GM21447 (cell line): ENCODE measurements at regions not wholly inside any gene's neighbourhood (a gene's known extent, or its start where the extent isn't known, plus 50 kb on each side); places are given as distances from the start of the nearest gene placed in this dataset.
"Not testable (repeated sequence)": the region's sequence is repeated elsewhere in the genome, so short reads cannot be mapped to it uniquely, and the experiment has no call there.

Experiments used
- ATAC-seq: cut with Tn5 transposase; IDR thresholded peaks from one replicate; pipeline ENCODE4 v1.9.1; 2021; ENCODE audit not compliant: unreplicated experiment

DNA sequence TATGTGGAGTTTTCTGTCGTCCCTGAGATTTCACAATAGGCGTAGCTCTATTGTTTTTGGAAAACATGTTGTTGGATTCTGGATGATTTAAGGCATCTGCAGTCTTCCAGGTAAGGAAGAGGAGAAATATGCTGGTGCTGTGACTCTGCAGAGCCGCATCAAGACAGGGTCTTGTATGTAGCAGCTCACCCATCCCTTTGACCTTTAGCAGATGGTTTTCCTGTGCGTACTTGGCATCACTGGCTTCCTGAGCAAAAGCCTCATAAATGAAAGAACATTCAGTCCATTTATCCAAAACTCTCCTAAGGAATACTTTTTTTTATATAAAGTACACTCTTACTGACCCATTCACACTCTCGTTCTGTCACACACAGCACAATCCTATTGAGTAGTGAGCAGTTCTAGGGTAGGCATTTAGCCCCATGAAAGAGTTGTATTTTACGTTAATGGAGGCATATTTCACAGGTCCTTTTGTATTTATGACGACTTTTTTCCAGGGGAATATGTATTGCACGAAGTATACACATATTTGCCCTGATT is 443.9 kb downstream of the STK39 start:
- no peak for ATAC-seq

DNA sequence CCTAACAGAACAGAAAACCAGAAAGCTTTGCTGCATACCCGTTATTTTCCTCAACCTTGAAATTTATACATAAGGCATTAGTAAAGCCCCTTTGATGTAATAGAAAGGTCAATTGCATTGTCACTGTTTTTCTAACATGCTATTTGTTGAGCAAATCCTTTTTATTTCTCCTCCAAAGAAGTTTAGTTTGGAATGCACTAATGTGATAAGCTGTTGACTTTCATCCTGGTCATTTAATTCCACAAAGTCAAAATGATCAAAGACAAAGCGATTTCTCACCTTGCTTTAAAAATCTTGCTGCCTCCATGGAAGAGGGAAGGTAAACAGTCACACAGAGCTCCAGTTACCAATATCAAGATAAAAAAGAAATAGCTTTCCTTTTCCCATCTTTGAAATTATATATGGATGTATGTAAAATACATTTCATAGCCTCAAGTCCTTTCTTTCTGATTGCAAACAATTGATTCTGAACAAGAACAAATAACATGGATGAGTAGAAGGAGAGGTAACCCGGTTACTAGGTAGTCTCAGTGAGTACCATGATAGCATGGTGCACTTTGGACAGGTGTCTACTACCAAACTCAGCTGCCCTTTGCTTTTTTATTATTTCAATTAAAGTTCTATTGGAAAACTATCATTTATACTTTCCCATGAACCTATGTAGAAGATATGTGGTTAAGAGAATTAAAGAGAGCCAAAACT is 452.7 kb downstream of the STK39 start:
- ATAC-seq, result no peak

DNA sequence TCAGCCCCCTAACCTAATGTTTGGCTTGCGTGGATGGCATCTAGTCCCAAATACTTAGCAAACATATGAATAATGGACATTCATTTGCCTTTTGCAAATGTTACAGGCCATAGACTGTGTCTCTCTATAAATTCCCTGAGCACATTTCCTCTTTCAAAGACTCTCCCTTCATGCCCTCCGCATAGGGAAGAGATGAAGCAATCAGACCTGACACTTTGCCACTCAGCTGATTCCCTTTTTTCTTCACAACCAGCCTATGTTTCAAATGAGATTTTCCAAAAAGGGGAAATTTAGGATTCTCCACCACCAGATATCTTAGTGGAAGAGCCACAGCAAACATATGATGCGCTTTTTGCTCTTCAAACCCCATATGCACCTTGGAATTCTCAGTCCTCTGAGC is 453.7 kb downstream of the STK39 start:
- ATAC-seq, result no peak

DNA sequence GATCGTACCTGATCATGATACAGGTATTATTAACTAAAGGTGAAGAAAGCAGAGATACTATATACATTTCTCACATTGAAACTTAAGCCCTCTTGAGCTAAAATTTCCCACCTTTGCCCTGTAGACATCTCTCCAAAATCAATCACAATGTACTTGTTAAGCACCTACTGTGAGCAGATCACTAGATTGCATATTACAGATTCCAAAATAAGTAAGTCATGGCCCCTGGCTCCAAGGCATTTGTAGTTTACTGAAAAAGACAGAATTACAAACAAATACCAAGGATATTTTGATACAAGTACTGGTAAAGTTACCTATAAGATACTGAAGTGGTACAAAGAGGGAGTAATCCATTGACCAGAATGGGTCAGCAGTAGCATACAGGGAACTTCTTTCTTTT is 455.3 kb downstream of the STK39 start:
- no peak for ATAC-seq

DNA sequence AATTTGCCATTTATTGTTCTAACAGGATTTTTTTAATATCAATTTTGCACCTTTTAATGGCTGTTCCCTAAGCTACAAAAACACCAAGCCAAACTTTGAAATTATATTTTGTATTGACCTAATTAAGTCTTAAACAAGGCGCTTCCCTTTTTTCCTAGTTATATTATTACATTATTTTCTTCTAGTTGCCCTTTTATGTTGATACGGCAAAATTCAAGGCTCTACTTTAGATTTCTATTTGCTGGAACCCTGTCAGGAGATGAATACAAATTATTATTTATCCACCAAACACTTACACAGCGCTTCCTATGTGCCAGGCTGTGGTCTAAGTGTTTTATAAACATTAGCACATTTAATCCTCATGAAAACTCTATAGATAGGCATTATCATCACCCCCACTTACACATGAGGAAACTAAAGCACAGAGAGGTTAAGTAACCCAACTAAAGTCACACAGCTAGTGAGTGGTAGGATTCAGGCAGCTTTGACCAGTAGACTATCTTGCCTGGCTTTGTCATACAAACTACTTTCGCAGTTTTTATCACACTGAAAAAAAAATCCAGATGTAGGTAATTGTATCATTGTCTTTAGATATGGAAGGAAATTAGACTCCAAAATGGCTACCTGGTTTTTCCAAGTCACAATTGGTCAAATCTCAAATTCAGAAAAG is 456.5 kb downstream of the STK39 start:
- ATAC-seq, result no peak

DNA sequence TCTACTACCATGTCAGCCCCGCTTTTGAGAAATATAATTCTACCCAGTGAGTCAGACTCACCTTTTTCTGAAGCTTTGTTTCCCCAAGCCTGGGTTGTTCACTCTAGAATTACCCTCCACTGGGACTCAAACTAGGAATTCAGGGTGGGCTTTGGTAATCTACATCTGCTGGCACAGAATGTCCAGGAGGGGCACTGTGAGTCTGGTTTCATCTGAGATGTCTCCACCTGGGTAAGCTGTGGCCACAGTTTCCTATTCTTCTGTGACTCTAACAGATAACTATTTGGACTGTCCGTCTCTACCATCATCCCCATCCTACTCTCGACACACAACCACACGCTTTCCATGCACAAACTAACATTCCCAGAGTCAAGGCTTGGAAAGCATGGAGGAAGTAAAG is 457.2 kb downstream of the STK39 start:
- no peak for ATAC-seq

DNA sequence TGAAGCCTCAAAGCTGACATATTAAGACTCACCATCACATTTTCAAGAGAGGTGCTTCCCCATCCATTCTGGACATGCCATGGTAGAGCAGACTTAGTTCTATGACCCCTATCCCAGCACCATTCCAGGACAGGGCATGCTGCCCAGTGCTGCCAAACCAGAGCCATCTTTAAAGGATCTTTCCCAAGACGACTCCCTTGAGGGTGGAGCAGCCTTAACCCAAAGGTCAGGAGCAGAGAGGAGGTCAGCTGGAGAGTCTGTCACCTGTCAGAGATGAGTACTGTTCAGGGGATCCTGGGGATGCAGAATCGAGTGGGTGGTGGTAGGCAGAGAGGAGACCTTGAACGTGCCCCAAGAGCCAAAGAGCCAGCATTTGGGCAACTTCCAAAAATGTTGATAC is 459.8 kb downstream of the STK39 start:
- ATAC-seq, result no peak

DNA sequence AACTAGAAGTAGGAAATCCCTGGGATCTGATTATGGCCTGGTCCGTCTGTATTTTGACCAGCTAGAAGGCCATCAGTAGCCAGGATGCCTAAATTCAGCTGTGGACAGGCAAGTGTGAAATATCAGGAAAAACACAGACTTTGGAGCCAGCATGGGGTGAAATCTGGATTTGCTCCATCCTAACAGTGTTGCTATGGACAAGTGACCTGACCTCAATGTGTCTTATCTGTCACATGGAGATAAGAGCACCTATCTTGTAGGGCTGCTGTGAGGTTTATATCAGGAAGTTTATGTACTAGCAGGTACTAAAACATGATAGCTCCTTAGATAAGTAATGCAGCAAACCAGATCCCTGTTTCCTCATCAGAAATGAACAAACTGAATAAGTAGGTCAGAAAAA is 460.4 kb downstream of the STK39 start:
- ATAC-seq, result no peak

DNA sequence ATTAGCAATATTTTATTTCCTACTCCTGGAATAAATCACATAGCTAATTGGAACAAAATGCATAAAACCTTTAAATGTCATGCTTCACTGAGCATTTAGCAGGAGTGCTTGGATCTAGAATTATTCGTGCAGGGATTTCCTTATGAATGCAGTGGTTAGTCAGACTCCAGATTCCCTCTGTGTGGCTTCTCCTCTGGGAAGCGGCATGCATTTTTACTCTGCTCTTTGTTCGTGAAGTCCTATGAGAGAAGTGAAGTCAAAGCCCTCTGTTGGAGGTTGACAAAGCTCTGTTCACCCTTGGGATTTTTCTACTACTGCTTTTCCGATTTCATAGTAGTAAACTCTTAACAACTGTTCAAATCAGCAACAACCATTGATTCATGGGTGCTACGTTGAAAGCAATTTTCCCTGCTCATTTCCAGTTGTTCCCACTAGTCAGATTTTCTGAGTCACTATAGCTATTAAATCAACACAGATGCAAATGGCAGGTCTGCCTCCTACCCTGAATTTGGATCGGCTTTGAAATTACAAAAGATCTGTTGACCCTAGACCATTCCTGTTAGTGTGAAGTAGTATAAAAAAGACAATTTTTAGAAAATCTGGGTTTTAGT is 461.7 kb downstream of the STK39 start:
- ATAC-seq, result no peak

DNA sequence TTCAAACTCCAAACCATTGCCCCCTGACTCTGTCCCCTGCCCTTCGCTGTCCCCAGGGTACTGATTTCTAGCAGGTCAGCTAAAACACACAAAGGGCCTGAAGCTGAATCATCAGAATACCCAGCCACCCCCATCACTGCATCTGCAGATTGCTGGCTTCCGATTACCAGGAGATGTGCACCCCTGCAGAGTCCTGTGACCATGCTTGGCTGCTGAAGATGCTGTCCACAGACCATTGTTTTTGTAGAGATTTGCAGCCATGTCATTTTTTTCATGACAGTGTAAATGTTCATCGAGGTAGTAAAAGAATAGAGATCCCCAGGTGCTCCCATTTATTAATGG is 463.3 kb downstream of the STK39 start:
- no peak for ATAC-seq

DNA sequence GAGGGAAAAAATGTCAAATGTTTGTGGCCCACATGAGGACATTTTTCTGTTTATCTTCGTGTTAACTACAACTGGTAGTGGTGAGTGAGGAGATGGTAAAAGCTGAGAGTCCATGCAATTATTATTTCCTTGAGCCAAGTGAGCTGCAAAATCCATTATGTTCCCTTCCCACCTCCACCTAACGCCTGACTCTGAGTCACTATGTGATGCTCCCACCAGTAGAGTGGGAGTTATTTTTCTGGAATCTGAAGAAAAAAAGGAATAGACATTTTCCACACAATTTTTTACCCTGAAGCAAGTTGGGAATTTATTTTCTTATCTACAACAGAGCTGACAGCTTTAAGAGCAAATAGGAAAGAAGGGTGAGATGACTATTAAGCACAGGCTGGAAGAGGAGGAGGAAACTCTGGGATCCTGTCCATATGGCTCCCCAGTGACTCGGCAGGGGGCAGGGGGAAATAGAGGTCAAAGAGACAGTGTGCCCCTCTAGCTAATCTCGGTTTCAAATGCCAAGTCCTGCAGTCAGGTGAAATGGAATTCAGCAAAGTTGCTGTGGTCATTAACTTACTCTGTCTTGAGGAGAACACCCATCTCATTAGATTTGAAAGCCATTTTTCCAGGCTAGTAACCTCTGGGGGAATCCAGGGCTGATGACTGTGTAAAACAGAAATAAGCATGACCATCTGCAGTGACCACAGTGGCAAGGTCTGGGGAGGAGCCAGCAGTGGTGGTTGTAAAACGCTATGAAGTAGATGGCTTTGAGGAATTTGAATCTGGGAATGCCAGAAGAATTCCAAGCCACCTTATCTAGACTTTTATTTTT is 463.9 kb downstream of the STK39 start:
- no peak for ATAC-seq

DNA sequence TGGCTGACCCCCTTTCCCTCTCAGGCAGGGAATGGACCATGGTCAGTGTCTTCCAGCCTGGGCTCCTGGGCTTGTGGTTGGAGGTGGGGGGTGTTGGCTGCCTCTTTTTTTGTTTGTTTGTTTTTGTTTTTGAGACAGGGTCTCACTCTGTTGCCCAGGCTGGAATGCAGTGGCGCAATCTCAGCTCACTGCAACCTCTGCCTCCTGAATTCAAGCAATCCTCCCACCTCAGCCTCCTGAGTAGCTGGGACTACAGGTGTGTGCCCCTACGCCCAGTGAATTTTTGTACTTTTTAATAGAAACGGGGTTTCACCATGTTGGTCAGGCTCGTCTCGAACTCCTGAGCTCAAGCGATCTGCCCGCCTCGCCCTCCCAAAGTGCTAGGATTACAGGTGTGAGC is 465.8 kb downstream of the STK39 start:
- not testable (repeated sequence) for ATAC-seq

DNA sequence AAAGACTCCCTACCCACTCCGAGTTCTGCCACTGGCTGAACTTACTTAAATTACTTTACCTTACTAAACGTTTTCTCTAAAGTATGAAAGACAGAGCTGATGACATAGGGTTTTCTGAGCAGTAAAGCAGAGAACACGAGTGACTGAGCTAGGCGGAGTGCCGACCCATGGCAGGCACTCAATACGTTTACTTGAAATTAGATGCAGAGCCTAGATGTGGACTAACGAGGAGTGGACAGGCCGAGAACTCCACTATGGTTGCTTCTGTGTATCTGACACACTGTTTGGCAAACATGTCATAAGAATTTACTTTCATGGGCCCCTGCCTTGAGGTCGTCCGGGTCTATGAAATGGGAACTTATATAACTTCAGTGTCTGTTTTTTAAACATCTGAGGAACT is 471.0 kb downstream of the STK39 start:
- ATAC-seq, result no peak

DNA sequence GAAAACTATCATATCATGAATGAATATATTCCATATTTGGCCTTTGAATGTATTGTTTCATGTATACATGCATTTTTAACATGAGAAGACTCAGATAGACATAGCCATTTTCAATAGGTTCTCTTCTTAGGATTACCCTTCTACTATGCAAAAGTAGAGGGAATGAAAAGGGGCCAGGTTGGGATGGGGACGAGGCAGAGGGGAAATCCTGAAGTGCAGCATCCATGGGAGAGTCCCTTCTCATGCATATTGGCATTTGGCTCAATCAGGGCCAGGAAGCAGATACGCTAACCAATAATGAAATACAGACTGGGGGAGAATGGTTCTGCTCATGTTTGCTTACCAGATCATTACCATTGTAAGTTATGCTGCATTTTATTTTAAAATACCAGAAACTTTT is 475.8 kb downstream of the STK39 start:
- ATAC-seq, result no peak

DNA sequence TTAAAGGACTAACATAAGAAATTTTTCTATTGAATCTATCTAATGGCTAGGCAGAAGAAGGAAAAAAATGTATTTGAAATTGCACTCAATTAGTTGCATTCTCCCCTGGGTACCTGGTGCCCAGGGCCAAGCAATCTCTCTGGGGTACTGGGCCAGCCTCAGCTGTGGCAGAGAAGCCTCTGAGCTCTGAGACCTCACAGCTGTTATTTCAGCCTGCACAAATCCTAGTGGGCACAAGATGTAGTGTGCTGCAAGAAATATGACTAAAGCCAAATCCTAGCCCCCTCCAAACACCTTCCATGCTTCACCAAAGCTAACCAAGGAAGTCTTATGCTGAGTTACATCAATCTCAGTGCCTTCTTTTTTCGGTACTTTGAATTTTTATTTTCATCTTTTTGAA is 478.4 kb downstream of the STK39 start:
- no peak for ATAC-seq

DNA sequence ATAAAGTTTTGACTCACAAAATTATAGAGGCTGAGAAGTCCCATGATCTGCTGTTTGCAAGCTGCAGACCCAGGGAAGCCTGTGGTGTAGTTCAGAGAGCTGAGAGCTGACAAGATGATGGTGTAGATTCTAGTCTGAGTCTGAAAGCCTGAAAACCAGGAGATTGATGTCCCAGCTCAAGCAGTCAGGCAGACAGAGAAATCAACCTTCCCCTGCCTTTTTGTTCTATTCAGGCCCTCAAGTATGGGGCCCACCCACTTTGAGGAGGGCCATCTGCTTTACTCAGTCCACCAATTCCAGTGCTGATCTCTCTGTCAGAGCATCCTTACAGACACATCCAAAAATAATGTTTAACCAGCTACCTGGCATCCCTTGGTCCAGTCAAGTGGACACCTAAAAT is 479.6 kb downstream of the STK39 start:
- no peak for ATAC-seq

DNA sequence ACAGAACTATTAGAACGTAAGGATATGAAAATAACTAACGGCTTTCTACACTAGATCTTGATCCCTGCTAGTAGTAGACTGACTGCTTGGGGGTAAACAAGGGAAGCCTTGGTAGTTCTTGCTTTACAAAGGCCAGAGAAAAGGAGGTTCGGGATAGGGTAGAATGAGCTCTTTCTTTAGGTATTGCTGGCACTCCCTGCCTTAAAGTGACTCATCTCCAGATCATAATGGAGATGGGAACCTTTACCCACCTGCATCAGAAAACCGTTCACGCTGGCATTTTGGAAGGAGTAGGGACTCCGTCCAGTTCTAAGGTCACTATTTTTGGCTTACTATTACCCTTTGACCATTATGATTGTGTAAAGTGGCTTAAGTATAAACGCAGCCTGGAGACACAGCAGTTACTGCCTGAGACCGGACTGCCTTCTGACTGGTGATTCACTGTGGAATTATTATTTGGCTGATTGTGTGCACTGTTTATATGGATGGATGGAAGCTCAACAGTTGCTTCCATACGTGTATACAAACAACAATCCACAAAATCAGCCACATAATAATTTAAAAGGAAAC is 482.5 kb downstream of the STK39 start:
- ATAC-seq, result no peak

DNA sequence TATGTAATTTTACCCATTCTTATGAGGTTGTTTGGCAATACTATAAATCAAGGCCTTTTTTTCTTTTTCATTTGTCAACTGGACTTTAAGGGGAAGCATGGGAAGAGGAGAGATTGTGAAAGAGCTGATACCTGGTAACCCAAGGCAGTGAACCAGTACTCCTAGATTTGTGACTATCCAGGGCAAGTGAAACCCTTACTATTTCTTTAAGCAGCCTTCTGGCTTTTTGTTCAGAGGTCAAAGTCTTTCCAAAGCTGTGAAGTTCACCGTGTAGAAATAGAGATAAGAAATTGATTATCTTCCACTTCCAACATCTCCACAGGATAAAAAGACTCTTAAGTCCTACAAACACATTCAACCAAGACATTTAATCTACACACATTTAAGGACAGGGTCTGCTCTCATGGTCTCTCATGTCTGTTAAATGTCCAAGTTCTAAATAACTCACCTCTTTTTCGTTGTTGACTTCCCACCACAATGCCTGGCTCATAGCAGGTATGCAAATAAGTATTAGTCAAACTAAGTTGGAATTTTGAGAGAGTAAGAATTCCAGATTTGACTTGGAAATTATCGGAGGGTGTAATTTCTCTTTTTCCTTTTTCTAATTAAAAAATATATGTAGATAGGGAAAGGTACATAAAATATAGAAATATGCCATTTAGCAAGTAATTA is 485.8 kb downstream of the STK39 start:
- no peak for ATAC-seq

DNA sequence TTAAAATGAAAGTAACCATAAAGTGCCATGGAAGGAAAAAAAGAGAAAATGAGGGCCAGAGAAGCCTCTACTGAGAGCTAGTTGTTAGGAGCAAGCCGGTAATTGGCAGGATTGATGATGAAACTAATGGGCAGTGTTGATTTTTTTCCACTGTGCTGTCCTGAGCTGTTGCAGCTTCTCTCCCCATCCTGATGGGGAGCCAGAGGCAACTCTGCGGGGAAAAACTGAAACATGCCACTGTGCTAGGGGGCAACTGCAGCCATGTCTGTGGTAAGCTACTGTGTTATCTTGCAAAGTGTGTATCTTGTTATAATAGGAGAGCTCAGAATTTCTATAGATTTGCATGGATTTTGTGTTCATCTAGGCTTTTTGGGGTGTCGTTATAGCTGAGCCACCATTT is 487.9 kb downstream of the STK39 start:
- ATAC-seq, result no peak

DNA sequence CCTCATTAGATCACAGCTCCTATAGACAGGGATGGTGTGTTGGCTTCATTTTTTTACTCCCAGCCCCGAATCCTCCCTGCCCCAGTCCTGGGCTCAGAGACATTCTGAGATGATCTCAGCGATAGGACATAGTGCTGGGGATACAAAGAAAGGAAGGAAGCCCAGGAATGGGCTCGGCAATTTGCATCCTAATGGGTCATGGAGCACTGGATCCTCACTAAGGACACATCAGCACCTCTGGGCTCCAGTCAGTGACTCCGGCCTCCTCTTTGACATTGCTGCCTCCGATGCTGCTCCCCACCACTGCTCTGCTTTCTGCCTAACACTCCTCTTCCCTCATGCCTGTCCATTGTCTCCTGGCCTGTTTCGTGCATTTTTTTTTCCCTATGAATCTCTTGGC is 489.1 kb downstream of the STK39 start:
- no peak for ATAC-seq

DNA sequence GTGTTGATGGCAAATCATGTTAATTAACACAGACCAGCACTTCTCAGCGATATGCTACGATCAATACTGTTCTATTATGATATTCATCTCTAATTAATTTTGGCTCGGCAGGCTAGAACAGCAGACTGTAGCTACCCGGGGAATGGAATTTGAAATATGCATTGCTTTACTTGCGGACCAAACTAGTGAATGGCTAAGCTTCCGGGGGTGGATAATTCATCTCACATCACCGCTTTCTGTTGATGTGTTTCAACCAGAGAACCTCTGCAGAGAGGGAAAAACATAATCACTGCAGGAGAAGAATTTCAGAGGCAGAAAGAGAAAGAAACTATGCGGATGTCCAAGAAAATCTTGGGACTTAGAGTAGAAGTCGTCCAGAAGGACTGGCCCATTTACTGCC is 490.9 kb downstream of the STK39 start:
- no peak for ATAC-seq
